Thoracic aorta (tissue), 2 donors: ENCODE measurements at regions not wholly inside any gene's neighbourhood (a gene's known extent, or its start where the extent isn't known, plus 50 kb on each side); places are given as distances from the start of the nearest gene placed in this dataset.

Source experiments
- ATAC-seq: fragments of 150-250 bp; one replicate; pipeline ENCODE4 v1.8.0; 2017; ENCODE audit warnings: low read depth; ENCODE audit not compliant: insufficient number of reproducible peaks, low FRiP score
- DNase-seq: peaks from one replicate; pipeline ENCODE4 v3.0.0-alpha.2; 2020; ENCODE audit warnings: low spot score
- H3K27ac ChIP-seq, 2 donors: fragments of 200-600 bp; sonication (generic); 1 replicate in 1 of 2; 2 replicates in 1 of 2; pipeline ENCODE4 v1.5.1; 2016; ENCODE audit warnings: mild to moderate bottlenecking in 2 of 2, moderate library complexity in 2 of 2
- H3K27me3 ChIP-seq: fragments of 200-600 bp; sonication (generic); replicated peaks from 2 replicates; pipeline ENCODE4 v1.6.0; 2016; ENCODE audit warnings: mild to moderate bottlenecking; ENCODE audit not compliant: insufficient read depth
- H3K36me3 ChIP-seq: fragments of 200-600 bp; sonication (generic); one replicate; pipeline ENCODE4 v1.5.1; 2016
- H3K4me1 ChIP-seq, 2 donors: fragments of 200-600 bp; sonication (generic); 1 replicate in 1 of 2; 2 replicates in 1 of 2; pipeline versions ENCODE4 v1.5.1 to v1.6.0; 2016; ENCODE audit warnings: low read depth in 2 of 2, mild to moderate bottlenecking in 1 of 2; ENCODE audit not compliant: control insufficient read depth in 1 of 2
- H3K4me3 ChIP-seq: fragments of 200-600 bp; sonication (generic); 2 replicates; pipeline ENCODE4 v1.5.1; 2016; ENCODE audit warnings: mild to moderate bottlenecking
- H3K9me3 ChIP-seq: fragments of 200-600 bp; sonication (generic); 2 replicates; pipeline ENCODE4 v1.5.1; 2016
- CTCF ChIP-seq: fragments of 200-600 bp; sonication (generic); IDR thresholded peaks from one replicate; pipeline ENCODE4 v1.5.1; 2019; ENCODE audit warnings: antibody characterized with exemption

GRCh38 chr12:107983756-107984472 is 145.2 kb upstream of the WSCD2 start:
- no peak overlapping the region for H3K4me3 ChIP-seq
- H3K36me3 ChIP-seq, result no peaks in the 10 kb centered on the region
- DNase-seq (no peak), ATAC-seq (no peak)
- no peak overlapping the region for H3K27ac ChIP-seq
- no peaks in the 10 kb centered on the region for H3K4me1 ChIP-seq
- H3K27me3 ChIP-seq, result no peaks in the 10 kb centered on the region
- TF ChIP-seq CTCF, result no peak
- no peaks in the 10 kb centered on the region for H3K9me3 ChIP-seq

- Histone ChIP-seq H3K27ac (no peak overlapping the region), H3K4me1 (no peaks in the 10 kb centered on the region), H3K4me3 (no peak overlapping the region), H3K9me3 (no peaks in the 10 kb centered on the region), H3K27me3 (no peaks in the 10 kb centered on the region), H3K36me3 (no peaks in the 10 kb centered on the region)
- DNase-seq, result no peak
- TF ChIP-seq CTCF, result no peak
- no peak for ATAC-seq
Observed at GRCh38 chr12:107984973-107985372, 144.1 kb upstream of the WSCD2 start.

GRCh38 chr12:107986183-107986582 is 142.9 kb upstream of the WSCD2 start:
- Histone ChIP-seq H3K4me3 (no peak overlapping the region), H3K9me3 (no peaks in the 10 kb centered on the region), H3K27me3 (no peaks in the 10 kb centered on the region), H3K27ac (no peak overlapping the region), H3K4me1 (no peaks in the 10 kb centered on the region), H3K36me3 (no peaks in the 10 kb centered on the region)
- ATAC-seq (no peak), DNase-seq (no peak)
- TF ChIP-seq CTCF, result no peak

- H3K9me3 ChIP-seq, result no peaks in the 10 kb centered on the region
- no peaks in the 10 kb centered on the region for H3K4me1 ChIP-seq
- H3K36me3 ChIP-seq, result no peaks in the 10 kb centered on the region
- no peak for ATAC-seq
- TF ChIP-seq CTCF, result peak; percentile 40
- H3K27me3 ChIP-seq, result no peaks in the 10 kb centered on the region
- H3K27ac ChIP-seq, result no peak overlapping the region
- no peak for DNase-seq
- H3K4me3 ChIP-seq, result no peak overlapping the region
Observed at GRCh38 chr12:107990325-107990724, 138.8 kb upstream of the WSCD2 start.

GRCh38 chr12:107992029-107992428 is 137.1 kb upstream of the WSCD2 start:
- Histone ChIP-seq H3K4me1 (no peaks in the 10 kb centered on the region), H3K9me3 (no peaks in the 10 kb centered on the region), H3K27ac (no peak overlapping the region), H3K27me3 (no peaks in the 10 kb centered on the region), H3K4me3 (no peak overlapping the region), H3K36me3 (no peaks in the 10 kb centered on the region)
- no peak for TF ChIP-seq CTCF
- ATAC-seq (no peak), DNase-seq (no peak)
